ENCODE measurements at regions not wholly inside any gene's neighbourhood (a gene's known extent, or its start where the extent isn't known, plus 50 kb on each side); places are given as distances from the start of the nearest gene placed in this dataset.

DNA sequence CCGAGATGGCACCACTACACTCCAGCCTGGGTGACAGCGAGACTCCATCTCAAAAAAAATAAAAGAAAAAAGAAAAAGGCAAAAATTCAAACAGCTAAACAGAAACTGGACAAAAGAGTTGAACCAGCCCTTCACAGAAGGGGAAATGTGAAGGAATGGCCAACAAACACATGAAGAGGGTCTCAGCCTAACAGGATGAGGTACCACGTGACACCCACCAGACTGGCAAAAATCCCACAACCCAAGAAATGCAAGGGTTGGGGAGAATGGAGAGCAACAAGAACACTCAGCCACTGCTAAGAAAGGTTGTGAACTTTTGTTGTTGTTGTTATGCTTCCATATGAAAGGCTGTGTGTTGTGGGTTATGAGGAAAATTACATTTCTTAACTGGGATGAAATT is 357.7 kb downstream of the PREX1 start (continued):
- TF ChIP-seq CHD2 (IDR thresholded peaks at IDR 0.05; ENCODE audit: borderline replicate concordance, low read depth, low read length) (no peak), PAX8 (IDR thresholded peaks at IDR 0.05) (no peak), YY1 (IDR thresholded peaks at IDR 0.05; ENCODE audit: low read depth, low read length) (no peak)
- TF ChIP-seq, protein P1, sequence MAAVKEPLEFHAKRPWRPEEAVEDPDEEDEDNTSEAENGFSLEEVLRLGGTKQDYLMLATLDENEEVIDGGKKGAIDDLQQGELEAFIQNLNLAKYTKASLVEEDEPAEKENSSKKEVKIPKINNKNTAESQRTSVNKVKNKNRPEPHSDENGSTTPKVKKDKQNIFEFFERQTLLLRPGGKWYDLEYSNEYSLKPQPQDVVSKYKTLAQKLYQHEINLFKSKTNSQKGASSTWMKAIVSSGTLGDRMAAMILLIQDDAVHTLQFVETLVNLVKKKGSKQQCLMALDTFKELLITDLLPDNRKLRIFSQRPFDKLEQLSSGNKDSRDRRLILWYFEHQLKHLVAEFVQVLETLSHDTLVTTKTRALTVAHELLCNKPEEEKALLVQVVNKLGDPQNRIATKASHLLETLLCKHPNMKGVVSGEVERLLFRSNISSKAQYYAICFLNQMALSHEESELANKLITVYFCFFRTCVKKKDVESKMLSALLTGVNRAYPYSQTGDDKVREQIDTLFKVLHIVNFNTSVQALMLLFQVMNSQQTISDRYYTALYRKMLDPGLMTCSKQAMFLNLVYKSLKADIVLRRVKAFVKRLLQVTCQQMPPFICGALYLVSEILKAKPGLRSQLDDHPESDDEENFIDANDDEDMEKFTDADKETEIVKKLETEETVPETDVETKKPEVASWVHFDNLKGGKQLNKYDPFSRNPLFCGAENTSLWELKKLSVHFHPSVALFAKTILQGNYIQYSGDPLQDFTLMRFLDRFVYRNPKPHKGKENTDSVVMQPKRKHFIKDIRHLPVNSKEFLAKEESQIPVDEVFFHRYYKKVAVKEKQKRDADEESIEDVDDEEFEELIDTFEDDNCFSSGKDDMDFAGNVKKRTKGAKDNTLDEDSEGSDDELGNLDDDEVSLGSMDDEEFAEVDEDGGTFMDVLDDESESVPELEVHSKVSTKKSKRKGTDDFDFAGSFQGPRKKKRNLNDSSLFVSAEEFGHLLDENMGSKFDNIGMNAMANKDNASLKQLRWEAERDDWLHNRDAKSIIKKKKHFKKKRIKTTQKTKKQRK (IDR thresholded peaks at IDR 0.05; ENCODE audit: low read depth, low read length): no peak
- TF ChIP-seq, protein P2, sequence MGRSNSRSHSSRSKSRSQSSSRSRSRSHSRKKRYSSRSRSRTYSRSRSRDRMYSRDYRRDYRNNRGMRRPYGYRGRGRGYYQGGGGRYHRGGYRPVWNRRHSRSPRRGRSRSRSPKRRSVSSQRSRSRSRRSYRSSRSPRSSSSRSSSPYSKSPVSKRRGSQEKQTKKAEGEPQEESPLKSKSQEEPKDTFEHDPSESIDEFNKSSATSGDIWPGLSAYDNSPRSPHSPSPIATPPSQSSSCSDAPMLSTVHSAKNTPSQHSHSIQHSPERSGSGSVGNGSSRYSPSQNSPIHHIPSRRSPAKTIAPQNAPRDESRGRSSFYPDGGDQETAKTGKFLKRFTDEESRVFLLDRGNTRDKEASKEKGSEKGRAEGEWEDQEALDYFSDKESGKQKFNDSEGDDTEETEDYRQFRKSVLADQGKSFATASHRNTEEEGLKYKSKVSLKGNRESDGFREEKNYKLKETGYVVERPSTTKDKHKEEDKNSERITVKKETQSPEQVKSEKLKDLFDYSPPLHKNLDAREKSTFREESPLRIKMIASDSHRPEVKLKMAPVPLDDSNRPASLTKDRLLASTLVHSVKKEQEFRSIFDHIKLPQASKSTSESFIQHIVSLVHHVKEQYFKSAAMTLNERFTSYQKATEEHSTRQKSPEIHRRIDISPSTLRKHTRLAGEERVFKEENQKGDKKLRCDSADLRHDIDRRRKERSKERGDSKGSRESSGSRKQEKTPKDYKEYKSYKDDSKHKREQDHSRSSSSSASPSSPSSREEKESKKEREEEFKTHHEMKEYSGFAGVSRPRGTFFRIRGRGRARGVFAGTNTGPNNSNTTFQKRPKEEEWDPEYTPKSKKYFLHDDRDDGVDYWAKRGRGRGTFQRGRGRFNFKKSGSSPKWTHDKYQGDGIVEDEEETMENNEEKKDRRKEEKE (IDR thresholded peaks at IDR 0.05): no peak

DNA sequence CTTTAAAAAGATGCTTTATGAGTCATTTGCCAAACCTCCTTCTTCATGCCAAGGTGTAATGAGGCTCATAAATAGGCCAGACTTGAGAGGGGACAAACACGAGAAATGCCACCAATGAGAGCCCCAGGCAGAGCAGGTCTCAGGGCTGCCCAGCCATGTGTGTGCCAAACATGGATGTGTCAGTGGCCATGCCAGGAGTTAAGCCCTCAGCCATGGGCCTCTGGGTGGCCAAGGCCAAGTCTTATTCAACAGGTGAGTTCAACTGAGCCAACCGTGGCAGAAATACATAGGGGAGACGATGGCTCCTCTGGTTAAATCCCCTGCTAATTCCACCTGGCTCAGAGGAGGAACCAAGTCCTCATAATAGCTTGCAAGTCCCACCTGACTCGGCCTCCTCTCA is 358.8 kb downstream of the PREX1 start:
- CTCF ChIA-PET: no interaction called here
- H3K79me2 ChIP-seq (ENCODE audit: control insufficient read depth, insufficient read depth, low read length): no peaks in the 10 kb centered on the region
- RAD21 ChIA-PET (ENCODE audit: unreplicated experiment): no interaction called here
- SMC1A ChIA-PET (ENCODE audit: uncharacterized antibody, unreplicated experiment): no interaction called here
- H3K9me3 ChIP-seq (replicated peaks; ENCODE audit: control insufficient read depth, insufficient read depth, low read length): no peaks in the 10 kb centered on the region; the same call in 2 of the 3 replicates
- H4K20me1 ChIP-seq (ENCODE audit: control insufficient read depth, insufficient read depth): no peaks in the 10 kb centered on the region
- no peak overlapping the region for H2AFZ ChIP-seq (ENCODE audit: control insufficient read depth, low read depth, low read length)
- 27% methylated on average over 4 of the region's 4 CpGs for WGBS (ENCODE audit: insufficient coverage, insufficient replicate concordance, low lambda C conversion rate, missing lambda C conversion rate)
- POLR2A ChIA-PET: no interaction called here
- intact Hi-C loops (cut with micrococcal nuclease; ENCODE audit: unreplicated experiment): no loop called here
- BruUV-seq (replicated peaks): no TSS peak
- no peak overlapping the region for H3K4me2 ChIP-seq (ENCODE audit: control insufficient read depth, insufficient read depth)
- in situ Hi-C loops (cut with MboI): no loop called here
- no peaks in the 10 kb centered on the region for H3K4me1 ChIP-seq (ENCODE audit: control insufficient read depth, insufficient read depth, low read length)
- no peaks in the 10 kb centered on the region; a peak in 1 of 4 replicates for H3K27me3 ChIP-seq (replicated peaks in 1 of 2; ENCODE audit: control insufficient read depth in 2 of 2, insufficient read depth in 2 of 2, low read length in 1 of 2)
- H3K9ac ChIP-seq (ENCODE audit: control insufficient read depth, insufficient read depth, low read length): no peak overlapping the region
- FAIRE-seq (no peak), ATAC-seq (no peak), DNase-seq (ENCODE audit: low read depth, low spot score) (no peak)
- H3K27ac ChIP-seq (ENCODE audit: control insufficient read depth, insufficient read depth): no peak overlapping the region
- H3K36me3 ChIP-seq (ENCODE audit: control insufficient read depth in 2 of 2, insufficient read depth in 2 of 2, low read length in 1 of 2): no peaks in the 10 kb centered on the region
- no peak overlapping the region for H3K4me3 ChIP-seq
- no peak for TF ChIP-seq RB1 (IDR thresholded peaks at IDR 0.05; ENCODE audit: borderline replicate concordance)
- TF ChIP-seq SREBF2 (IDR thresholded peaks at IDR 0.05; ENCODE audit: low read length): no peak
- no peak for TF ChIP-seq TCF7 (IDR thresholded peaks at IDR 0.05; ENCODE audit: borderline replicate concordance)
- TF ChIP-seq STAT3 (IDR thresholded peaks at IDR 0.05; ENCODE audit: low read depth, low read length): no peak
- TF ChIP-seq IKZF2 (IDR thresholded peaks at IDR 0.05): no peak
- TF ChIP-seq FOXM1 (IDR thresholded peaks at IDR 0.05; ENCODE audit: low read depth, low read length): no peak
- TF ChIP-seq NRF1 (conservative IDR thresholded peaks at IDR 0.05; ENCODE audit: low read depth, low read length): no peak
- no peak for TF ChIP-seq PAX8 (IDR thresholded peaks at IDR 0.05)
- TF ChIP-seq, protein P3, sequence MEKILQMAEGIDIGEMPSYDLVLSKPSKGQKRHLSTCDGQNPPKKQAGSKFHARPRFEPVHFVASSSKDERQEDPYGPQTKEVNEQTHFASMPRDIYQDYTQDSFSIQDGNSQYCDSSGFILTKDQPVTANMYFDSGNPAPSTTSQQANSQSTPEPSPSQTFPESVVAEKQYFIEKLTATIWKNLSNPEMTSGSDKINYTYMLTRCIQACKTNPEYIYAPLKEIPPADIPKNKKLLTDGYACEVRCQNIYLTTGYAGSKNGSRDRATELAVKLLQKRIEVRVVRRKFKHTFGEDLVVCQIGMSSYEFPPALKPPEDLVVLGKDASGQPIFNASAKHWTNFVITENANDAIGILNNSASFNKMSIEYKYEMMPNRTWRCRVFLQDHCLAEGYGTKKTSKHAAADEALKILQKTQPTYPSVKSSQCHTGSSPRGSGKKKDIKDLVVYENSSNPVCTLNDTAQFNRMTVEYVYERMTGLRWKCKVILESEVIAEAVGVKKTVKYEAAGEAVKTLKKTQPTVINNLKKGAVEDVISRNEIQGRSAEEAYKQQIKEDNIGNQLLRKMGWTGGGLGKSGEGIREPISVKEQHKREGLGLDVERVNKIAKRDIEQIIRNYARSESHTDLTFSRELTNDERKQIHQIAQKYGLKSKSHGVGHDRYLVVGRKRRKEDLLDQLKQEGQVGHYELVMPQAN (conservative IDR thresholded peaks at IDR 0.05): no peak
- TF ChIP-seq ZNF217 (IDR thresholded peaks at IDR 0.05): no peak
- no peak for TF ChIP-seq CHD1 (IDR thresholded peaks at IDR 0.05; ENCODE audit: low read depth, low read length)
- TF ChIP-seq WRNIP1 (IDR thresholded peaks at IDR 0.05; ENCODE audit: borderline replicate concordance, low read depth, low read length): no peak
- no peak for TF ChIP-seq KAT2A (conservative IDR thresholded peaks at IDR 0.05; ENCODE audit: control insufficient read depth, low read depth, low read length)
- no peak for TF ChIP-seq TCF3 (IDR thresholded peaks at IDR 0.05; ENCODE audit: borderline replicate concordance, insufficient read depth, low read depth, low read length)
